Endothelial cell of hepatic sinusoid (primary cell): ENCODE measurements at regions not wholly inside any gene's neighbourhood (a gene's known extent, or its start where the extent isn't known, plus 50 kb on each side); places are given as distances from the start of the nearest gene placed in this dataset.
"Not testable (repeated sequence)": the region's sequence is repeated elsewhere in the genome, so short reads cannot be mapped to it uniquely, and the experiment has no call there.

Source experiments
- in situ Hi-C: cut with HindIII; loops from 2 replicates; pipeline ENCODE4 v1.10.0; 2017; ENCODE audit warnings: low sequenced_read_pairs

DNA sequence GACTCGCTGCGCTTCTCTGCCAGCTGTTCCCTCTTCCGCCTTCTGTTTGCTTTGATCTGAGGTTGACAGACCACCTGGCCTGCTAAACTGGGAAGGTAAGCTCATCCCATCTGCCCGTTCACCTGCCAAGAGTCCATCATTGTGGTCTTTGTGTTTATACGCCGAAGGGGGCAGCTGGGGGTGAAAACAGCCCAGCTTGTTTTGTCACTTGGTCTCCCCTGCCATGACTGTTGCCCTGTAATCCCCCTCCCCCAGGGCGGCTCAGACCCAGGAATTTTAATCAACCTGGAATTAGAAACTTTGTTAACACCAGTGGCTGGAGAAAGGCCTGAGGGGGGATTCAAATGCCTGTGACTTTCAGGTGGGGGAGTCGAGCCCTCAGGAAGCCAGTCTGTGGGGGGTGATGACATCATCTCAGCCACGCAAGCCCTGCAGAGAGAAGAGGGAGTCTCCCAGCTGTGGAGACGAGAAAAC, 333.3 kb downstream of the BCOR start:
- in situ Hi-C loops, result no loop called here

DNA sequence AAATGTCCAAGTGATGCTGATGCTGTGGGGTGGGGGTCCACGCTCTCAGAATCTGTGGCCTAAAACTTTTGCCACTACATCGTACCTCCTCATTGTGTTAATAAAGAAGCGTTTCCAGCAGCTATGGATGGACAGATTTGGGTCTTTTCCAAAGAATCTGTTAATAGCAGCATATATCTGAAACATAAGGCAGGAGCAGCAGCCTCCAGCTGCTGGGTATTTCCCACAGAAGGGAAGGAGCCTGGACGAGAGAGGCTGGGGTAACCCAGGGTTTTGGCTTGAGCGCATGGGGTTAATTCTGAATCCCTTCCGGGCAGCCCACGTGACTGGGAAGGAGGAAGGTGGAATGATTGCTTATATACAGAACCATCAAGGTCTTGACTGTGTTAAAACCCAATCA, 332.4 kb downstream of the BCOR start:
- in situ Hi-C loops, result no loop called here

DNA sequence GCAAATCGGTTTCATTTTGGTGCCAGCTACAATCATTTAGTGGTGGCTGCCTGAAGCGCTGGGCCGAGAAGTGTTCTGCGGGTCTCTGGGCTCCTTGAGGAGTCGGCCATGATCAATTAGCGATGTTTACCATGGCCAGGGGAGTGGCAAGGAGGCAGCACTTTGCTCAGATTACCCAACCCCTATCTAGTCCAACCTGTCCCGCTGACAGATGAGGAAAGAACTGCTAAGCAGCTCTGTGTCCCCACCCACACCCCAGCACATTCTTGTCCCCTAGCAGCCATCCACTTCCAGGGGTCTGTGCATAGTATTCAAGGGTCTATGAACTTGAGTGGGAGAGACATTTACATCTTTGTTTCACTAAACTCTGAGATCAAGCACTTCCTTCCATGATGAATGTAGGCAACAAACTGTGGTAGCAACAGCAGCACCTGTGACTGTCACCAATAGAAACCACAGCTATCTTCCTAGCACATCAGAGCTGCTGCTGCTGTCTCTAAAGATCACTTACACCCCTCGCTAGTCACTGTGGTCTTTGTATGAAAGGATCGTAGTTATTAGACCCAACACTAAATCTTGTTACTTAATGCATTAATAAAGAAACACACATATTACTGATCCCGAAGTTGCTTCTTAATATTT, 331.6 kb downstream of the BCOR start:
- in situ Hi-C loops, result no loop called here

DNA sequence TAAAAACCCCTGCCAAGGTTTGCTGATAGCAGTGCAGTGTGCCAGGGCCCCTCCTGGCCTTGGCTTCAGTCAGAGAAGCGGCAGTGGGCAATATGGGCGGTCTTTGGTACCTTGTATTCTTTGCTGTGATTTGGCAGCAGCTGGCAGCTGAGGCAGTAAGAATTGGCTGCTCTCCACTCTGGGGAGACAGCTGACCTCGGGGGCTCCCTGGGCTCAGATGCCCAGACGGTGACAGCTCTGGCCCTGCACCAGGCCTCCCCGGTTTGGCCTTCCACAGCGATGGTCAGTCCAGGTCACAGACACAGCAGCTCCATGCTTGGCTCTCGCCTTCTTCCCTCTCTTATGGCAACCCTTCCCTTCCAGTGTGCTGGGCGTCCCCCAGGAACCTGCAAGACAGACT, 330.9 kb downstream of the BCOR start:
- in situ Hi-C loops, result no loop called here

DNA sequence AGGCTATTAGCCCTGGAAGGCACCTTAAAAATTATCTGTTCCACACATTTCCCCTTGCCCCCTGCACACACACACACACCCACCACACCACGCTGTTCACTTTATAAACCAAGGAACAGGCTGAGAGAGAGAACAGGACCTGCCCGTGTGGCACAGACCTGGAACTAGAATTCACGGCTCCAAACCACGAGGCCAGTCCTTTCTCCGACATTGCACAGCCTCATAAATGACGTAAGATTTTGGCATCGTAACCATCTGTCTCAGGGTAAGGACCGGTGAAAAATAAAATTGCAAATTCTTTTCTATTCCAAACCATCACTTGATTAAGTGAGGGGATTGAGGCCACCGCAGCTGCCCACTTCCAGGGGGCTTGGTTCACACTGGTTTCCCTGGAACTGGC, 330.3 kb downstream of the BCOR start:
- in situ Hi-C loops, result no loop called here

DNA sequence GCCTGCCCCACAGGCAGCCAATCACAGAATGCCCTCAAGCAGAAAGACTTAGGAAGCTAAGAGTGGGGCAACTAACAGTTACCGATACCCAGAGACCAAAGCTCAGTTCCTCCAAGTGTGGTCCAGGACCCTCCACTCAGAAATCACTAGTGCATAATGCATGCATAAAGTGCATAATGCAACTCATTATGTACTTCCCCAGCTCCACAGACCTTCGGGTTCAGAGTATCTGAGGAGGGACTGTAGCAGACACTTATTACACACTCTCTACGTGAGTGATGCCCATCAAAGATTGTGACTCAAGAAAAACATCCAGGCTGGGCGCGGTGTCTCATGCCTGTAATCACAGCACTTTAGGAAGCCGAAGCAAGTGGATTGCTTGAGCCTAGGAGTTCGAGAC, 328.0 kb downstream of the BCOR start:
- in situ Hi-C loops, result no loop called here

DNA sequence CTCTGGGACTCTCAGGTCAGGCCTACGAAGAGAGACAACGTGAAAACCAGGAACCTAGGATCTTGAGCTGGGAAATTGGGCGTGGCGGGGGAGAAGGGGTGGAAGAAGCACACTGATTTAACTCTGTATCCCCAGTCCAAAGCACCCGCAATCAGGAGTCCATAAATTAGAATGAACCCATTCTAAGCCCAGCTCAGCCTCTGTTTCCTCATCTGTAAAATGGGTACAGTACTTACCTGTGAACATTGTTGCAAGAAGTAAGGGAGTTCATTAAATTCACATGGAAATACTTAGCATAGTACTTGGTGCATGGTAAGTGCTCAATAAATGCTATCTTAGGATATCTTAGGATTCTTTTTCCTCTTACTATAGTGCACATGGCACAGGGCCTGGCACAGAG, 326.7 kb downstream of the BCOR start:
- in situ Hi-C loops, result no loop called here

DNA sequence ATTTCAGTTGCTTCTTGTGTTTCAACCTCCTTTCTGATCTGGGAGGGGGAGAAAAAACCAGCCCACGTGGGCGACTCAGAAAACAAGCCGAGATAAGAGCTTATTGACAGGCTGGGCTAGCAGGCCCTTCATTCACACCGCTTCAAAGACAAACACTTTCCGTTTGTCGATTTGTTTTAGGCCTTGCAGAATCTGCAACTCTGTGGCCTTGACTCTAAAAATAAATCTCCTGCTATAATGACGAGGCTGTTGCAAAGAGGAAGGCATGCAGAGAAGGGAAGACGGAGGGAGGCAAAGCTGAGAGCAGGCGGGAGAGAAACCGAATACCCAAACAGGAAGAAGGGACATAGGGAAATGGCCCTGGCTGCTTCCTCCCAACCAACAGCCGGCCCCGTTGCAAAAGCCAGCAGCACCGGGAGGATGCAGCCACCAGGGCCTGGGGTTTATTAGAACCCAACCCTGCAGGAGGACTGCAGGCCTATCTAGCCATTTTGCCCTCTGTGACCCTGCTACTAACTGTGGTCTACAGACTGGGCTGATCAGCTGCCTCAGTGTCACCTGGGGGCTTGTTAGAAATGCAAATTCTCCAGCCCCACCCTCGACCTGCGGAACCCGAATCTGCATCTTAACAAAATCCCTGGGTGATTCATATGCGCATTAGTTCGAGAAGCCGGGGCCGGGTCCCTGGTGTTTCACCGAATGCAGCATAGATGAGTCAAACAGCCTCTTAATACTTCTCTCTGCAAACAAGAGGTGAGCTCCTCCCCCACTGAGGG, 325.5 kb downstream of the BCOR start:
- in situ Hi-C loops, result no loop called here

DNA sequence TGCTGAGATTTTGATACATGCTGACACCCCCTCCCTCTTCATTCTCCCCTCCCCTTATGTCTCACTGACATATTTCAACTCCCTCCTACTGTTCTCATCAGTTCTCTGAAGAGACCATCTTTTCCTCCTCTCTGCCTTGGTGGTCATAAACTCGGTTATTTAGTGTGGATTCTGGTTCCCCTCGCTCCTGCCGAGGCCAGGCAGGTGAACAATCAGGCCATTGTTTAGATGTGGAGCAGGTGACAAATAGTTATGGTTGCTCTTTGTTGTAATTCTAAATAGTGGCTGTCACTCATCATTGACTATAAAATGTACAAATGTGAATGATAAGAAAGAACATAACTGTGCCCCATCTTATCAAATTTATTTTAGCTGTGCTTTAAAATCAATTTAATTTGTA, 324.6 kb downstream of the BCOR start:
- in situ Hi-C loops, result no loop called here

DNA sequence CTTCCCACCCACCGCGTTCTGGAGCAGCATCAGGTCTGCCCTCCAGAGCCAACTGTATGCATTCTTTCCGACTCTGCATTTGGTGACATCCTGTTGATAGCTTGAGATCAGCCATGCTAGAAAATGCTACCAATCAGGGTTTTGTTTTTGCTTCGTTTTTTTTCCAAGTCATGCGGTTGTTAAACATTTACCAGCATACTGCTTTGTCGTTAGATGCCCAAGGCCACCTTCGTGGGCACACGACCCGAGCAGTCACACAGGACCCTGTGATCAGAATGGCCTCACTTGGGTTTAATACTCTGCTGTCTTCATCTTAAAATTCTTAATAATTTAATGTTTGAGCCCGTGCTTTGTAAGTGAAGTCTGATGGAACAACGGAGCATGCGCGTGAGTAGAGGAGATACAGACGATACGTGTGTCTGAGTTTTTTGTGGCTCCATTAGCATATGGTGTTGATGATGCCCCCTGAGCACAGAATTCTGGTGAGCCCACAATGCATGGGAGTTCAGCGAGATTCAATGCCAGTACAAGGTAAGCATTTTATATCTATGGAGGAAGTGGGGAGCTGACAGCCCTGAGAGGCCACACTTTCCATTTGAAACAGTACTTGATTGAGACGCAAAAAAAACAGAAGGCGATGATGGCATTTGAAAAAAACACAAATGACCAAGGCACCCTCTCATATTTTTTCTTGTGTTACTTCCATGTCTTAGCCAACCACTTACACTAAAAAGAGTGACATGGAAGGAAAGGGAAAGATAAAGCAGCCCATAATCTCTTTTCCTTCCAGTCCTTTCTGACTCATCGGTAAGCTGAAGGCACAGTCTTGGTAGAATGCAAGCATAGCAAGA, 323.6 kb downstream of the BCOR start:
- in situ Hi-C loops, result no loop called here

DNA sequence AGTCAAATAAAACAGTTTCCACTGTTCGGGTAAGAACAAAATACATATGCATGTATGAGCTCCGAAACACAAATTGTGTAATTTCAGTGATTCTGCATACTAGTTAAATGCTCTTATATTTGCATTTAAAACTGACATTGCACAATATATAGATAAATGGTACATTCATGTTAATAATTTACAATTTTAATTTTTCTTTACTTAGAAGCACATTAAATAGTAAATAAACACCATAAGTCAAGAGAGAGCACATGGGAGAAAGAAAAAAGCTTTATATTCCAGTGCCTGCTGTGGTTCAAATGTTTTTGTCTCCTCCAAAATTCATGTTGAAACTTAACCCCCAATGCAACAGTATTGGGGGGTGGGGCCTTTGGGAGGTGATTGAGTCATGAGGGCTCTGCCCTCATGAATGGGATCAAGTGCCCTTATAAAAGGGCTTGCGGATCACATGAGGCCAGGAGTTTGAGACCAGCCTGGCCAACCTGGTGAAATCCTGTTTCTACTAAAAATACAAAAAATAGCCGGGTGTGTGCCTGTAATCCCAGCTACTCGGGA, 322.9 kb downstream of the BCOR start:
- in situ Hi-C loops, result no loop called here

DNA sequence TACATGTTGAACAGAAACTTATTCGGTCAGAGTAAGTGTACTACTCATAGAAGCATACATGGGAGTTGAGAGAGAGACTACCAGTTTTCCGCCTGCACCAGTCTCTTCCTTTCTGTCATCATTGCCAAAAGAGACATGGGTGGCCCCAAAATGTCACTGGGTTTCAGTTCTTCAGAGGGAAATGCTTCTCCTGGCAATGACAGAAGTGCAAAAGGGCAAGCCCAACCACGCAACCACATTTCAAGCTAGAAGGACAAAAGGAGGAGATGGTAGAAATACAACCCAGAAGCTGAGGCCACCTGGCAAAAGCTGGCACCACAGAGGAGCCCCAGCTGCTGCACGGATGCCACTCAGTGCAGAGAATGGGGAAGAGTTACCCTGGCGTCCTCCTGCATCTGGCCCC, 320.1 kb downstream of the BCOR start:
- in situ Hi-C loops, result no loop called here

DNA sequence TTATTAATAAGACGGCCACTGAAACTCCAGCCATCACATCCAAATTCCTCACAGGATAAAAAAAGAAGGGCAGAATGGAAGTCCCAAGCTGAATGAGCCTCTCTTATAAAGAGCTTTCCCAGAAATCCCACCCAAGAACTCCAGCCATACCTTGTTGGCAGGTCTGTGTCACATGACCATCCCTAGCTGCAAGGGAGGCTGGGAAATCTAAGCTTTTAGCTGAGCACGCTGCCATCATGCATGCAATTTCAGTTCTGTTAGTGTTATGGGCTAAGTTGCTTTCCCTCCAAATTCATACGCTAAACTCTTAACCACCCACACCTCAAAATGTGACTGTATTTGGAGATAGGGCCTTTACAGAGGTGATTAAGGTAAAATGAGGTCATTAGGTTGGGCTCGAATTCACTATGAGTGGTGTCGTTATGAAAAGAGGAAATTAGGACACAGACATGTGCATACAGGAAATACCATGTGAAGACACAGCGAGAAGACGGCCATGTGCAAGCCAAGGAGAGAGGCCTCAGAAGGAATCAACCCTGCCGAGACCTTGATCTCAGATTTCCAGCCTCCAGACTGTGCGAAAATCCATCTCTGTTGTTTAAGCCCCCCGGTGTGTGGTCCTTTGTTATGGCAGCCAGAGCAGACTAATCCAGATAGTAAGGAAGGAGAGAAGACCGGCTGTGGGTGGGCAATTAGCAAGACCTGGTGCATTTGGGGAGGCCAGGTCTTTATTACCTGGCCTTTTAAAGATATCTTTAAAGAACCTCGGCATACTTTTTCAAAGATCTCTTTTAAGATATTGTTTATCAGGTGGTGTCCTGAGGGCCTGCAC, 317.6 kb downstream of the BCOR start:
- in situ Hi-C loops, result no loop called here

DNA sequence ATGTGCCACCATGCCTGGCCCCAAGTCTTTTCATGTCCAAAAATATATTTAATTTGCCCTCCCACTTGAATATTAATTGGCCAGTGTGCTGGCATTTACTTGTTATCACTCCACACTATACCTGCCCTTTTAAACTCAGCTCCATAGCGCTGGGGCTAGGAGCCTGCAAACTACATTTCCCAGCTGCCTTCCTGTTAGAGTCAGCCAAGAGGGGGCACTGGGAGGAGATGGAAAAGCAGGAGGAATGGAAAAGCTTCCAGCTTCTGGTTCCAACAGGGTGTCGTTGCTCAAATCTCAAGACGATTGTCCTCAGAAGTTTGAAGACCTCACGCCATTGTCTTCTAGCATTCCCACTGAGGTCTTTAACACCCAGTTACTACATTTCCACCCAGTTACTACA, 315.5 kb downstream of the BCOR start:
- in situ Hi-C loops, result no loop called here

DNA sequence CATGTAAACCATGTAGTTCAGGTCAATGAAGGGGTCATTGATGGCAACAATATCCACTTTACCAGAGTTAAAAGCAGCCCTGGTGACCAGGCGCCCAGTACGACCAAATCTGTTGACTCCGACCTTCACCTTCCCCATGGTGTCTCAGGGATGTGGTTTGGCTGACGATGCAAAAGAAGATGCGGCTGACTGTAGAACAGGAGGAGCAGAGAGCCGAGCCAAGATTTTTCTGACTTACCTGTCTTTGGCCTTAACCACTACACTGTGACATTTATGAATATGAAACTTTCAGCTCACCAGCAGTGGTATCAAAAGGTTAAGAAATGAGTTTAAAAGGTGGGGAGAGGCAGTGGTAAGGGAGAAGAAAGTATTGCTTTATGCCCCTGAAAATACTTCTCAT, 309.8 kb downstream of the BCOR start:
- in situ Hi-C loops, result no loop called here

DNA sequence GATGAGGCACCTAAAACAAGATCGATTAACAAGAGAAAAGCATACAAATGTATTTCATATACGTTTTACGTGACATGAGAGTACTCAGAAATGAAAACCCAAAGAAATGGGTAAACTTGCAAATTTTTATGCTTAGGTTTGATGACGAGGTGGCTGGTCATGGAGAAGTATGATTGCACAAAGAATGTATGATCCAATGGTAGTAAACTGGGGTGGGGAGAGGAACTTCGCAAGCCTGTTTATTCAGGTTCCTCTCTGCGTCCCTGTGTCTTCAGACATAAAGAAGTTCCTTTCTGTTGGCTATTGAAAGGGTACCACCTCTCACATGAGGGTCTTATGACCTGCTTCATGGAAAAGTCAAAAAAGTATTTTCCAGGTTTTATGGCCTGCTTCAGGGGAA, 309.2 kb downstream of the BCOR start:
- in situ Hi-C loops, result no loop called here

DNA sequence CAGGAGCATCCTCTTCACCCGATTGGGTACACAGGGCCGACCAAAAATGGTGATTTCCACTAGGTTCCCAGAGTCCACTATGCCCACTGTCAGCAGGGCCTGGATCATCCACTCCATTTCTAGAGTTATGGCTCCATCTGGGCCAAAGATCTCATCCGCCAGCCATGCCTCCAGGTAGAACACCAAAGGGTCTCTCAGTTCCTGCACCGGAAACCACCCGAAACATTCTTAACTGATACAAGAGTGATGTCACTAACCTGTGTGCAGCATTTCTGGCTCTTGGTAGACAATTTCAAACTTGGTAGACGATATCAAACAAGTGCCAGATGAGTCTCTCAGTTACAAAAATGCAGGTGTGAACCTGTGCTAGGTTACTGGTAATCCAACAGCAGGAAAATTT, 306.1 kb downstream of the BCOR start:
- in situ Hi-C loops, result no loop called here

DNA sequence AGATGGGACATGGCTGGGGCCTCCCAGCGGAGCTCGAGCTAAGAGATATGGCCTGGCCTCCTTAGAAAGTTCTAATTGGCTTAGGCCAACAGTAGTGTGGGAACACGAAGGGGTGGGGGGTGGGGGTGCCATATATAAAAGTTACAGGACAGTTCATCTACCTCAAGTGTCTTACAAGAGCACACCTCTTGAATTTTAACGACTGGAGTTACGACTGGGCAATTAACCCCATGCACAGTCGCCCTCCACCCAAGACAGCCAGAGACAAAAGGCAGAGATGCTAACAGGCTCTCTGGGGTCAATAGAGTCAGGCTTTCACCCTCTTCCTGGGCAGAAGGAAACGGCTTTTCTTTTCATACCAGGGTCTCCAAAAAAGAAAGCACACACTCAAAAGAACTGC, 302.2 kb downstream of the BCOR start:
- in situ Hi-C loops, result no loop called here

DNA sequence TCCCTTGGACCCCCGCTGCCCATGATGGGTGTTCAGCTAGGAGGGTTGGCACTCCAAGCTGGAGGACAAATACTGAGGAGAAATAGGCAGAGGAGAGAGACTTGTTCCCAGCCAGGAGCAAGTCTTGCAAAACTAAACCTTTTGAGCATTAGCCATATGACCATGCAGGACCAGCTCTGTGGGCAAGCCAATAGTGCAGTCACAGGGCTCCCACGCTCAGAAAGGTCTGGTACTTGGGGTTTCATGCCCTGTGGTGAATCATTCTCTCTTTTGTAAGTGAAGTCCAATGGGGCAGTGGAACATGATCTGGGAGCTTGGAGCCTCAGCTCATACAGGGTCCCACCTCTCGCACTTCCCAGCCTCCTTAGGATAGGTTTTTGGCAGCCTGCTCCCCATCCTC, 300.9 kb downstream of the BCOR start:
- in situ Hi-C loops, result no loop called here

DNA sequence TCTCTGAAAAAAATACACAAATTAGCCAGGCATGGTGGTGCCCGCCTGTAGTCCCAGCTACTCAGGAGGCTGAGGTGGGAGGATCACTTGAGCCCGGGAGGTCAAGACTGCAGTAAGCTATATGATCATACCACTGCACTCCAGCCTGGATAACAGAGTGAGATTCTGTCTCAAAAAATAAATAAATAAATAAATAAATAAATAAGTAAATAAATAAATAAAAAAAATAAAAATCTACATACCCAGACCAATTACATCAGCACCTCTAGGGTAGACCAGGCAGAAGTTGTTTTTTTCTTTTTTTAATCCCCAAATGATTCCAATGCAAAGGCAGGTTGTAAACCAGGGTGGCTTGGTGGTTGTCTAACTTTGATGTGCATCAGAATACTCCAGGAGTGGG, 299.3 kb downstream of the BCOR start:
- in situ Hi-C loops, result not testable (repeated sequence)

DNA sequence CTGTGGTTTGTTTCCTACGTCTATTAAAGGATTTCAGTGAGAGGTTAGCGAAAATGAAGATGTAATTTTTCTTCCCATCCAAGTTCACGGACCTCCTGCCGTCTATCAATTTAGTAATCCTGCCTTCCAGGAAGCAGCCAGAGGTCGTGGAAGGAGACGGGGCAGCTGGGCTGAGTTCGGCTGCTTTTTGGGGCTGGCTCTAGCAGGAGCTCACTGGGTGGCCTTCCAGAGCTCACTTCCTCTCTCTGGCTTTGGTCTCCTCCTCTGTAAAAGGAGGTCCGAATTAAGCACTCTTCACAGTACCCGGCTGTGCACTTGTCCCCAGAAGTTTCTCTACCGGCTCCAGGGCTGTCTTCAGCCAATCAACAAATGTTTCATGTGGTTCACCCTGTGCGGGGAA, 295.4 kb downstream of the BCOR start:
- in situ Hi-C loops, result no loop called here
